ENCODE measurements at regions not wholly inside any gene's neighbourhood (a gene's known extent, or its start where the extent isn't known, plus 50 kb on each side); places are given as distances from the start of the nearest gene placed in this dataset.

DNA sequence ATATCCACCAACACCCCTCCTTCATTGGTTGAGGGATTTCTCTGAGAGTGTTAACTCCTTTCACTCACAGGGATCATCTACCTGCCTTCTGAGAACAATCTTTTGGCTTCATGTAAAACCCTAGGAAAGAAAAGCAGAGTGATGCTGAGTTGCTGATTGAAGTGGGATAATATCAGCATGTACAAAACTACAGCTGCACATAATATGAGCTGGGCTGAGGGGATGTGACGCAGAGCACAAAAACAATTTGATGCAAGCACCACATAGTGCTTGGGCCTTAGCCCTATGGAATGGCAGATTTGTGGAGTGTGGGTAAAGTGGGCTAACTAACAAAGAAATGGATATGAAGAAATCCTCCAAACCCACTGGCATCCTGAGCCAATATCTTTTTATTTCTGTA lies 267.6 kb upstream of the KCNH8 start:
- no peak for DNase-seq

DNA sequence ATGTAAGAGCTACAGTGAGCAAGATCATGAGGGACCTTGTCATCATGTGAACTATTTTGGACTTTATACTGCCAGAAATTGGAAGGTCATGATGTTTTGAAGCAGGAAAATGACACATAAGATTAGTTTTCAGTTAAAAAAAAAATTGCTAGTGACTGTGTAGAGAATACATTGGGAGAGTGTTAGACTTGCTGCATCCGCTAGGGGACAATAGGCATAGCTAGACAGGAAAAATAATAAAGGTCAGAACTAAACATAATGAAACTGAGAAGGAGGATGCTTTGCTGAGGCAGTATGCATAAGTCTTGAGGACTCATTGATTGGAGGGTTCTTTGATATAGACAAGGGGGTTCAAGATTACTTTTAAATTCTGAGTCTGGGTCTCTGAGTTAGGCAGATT lies 275.8 kb upstream of the KCNH8 start:
- DNase-seq, result no peak

DNA sequence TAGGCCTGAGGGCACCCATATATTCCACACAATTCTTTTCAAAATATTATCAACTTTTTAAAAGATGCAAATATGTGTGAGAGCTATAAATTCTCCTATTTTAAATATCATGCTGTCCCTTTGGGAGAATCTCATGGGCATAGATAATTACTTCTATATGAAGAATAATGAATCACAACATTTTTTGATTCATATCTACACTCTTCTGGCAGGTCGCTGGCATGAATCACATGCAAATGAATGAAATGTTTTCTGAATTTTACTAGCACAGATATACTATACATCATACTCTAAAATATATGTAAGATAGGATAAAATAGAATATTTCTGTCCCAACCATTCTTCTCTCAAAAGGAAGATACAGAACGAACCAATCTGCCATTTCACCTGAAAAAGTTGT lies 277.7 kb upstream of the KCNH8 start:
- no peak for DNase-seq

DNA sequence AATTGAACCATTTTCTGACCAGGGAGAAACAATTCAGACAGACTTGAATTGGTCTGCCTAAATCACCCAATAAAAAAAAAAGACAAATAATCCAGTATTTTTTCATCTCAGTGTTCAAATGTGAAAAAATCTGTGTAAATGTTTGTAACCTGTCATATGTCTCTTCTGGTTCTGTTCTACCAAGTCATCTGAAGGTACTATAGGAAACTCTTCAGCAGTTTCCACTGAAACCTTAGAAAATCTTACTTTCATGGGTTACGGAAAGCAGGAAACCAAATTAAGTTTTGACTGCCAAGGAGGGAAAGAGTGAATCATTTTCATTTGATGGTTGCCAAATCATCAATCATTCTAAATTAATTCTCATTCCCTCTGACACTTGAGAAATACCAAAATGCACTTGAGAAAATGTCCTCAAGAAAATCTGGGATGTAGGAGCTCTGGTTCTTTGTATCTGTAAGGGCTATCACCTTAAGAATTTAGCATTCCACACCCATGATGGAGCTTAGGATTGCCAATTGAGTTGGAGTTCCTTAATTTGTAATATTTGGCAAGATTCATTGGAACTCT lies 278.2 kb upstream of the KCNH8 start:
- no peak for DNase-seq

DNA sequence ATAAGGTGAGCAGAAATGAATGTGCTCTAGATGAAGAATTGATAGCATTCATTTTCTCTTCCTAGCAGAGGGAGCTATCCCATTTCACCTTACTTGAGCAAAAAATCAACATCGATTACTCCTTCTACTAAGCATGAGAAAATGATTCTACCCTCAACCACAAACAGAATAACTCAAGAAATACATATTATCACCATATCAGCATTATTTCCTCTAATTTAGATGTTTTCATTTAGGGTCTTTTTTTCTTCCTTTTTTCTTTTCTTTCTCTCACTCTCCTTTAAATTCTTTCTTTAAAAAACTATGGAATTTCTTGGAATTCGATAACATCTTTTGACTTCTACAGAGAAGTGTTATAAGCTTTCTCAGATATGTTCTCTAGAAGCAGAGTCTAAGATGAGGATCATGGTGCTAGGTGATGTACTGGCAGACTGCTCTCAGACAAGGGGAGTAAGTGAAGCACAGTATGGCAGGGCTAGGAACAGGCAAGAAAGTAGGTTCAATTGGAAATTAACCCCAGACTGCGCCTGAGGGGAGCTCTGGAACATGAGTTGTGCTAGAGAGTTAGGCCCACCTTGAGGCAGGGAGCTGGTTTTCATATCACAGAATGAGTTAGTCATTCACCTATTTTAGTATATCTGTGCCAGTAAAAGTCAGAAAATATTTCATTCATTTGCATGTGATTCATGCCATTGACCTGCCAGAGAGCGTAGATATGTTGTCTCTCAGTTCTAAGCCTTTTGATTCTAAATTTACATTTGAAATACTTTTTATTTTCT lies 279.2 kb upstream of the KCNH8 start:
- DNase-seq, result no peak

DNA sequence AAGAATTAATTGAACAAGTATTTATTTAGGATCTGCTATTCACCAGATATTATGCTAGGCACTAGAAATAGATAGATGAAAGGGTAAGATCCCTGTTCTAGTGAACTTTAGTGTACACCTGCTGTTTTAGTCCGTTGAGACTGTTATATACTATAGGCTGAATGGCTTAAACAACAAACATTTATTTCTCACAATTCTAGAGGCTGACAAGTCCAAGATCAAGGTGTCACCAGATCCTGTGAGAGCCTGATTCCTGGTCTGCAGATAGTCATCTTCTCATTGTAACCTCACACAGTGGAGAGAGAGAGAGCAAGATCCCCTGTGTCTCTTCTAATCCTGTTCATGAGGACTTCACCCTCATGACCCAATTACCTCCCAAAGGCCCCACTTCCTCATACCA lies 281.4 kb upstream of the KCNH8 start:
- DNase-seq, result no peak

DNA sequence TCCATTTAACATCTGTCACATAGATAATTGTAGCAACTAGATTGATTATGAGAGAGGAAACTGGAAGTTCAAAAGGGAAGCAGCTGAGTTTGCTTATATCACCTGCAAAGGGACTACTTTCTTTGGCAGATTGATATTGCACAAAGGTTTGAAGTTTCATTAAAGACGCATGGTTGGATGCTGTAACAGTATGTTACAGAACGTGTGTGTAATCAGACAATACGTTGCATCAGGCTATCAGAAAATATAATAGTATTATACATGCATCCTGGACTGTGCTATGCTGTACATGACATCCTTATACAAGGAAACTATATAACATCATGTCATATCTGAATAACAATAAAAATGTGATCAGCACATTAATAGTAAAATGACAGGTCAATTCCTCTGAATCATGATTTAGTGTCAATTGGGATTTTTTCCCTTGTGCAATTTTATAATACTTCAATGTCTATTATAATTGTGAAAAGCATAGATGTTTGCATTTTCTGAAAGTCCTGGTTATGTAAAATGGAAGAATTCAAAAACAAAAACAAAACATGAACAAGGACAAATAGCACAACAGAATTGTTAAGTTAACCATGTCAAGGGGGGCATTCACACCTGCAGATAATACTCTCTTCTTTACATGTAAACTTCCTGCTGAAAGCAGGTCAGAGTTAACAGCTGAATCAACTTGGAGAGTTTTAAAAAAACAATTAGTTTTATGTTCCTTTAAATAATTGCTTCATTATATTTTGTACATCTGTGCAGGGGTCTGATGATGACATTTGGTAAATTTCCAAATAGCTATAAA lies 283.2 kb upstream of the KCNH8 start:
- no peak for DNase-seq

DNA sequence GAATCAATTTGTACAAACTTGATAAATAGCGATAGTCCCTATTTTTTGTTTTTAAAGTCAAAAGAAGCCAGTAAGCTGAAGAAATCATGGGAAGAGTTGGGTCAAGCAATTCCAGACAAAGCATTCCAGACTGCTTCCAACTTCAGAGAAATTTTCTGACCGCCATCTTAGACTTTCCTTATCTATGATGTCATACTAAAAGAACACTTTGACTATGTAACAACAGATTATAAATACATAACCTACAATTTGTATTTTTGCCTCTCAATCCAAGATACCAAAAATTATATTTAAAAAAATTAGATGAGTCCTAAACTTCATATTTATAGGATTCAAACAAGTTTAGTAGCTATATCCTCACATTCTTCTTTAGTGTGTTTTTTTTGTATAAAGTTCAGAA lies 286.2 kb upstream of the KCNH8 start:
- no peak for DNase-seq

DNA sequence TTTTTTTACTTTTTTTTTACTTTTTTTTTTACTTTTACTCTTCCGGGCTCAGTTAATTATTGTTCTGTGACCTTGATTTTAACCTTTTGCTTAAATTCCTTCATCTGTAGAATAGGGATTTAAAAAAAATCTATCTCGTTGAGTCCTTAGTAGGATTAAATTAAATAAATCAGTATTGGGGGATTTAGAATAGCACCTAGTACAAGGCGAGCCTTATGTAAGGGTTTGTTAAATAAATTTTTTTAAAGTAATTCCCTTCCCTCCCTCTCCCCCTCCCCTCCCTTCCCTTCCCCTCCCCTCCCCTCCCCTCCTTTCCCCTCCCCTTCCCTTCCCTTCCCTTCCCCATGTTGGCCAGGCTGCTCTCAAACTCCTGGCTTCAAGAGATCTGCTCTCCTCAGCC lies 287.2 kb upstream of the KCNH8 start:
- DNase-seq, result no peak

DNA sequence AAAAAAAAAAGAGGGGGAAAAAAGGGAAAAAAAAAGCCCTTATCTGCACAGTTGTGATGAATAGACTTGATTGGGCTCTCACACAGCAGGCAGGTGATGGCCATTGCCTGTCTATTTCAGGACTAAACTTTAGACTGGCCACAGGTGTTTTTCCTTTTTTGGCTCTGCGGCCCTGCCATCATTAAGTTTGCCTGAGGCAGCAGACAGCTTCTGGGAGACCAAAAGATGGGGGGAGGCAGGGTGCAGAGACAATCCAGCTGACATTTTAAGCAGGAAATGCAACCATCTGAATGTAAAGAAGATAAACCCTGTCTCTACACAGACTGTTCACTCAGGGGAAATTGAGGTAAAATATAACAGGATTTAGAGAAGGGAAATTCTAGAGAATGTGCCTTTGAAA lies 295.0 kb upstream of the KCNH8 start:
- no peak for DNase-seq

DNA sequence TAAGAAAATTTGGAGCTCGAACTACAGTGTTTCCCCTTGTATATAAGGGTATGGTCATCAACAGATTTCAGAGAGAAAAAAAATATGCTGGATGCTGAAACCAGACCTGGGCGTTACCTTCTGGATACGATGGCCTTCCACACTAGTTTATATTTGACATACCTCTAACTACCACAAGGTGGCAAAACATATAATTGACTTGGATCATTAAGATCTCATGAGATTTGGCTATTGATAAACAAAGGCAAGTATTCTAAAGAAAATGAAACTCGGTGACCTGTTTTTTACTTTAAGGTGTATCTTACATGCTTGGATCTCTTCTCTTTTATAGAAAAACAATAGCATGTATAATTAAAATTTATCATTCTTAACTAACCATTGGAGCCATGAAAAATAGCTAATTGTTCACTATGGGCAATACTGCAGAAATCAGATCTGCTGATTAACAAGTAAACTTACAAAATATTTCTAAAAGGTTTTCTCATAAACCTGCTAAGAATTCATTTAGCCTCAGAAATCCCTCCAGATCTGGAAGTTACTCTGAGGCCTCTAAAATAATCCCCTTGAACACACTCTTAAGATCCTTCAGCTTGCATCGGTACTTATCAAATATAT lies 300.6 kb upstream of the KCNH8 start:
- peak; percentile 11 for DNase-seq

DNA sequence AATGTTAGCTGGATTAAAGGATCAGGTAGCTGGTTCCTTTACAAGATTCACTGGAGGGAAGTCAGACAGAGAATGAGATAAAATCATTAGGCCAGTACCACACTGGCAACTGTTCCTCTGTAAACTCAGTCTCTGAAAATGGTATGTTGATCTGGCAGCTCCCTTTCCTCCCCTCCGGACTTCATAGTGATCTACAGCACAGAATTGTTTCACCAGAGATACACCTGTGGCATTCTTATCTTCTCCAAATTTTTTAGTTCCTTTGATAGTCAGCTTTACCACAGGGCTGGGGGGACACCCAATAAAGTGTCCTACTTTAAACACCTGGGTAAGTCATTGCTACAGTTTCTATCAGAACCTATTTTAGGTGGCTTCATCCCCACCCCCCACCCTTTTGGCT lies 304.3 kb upstream of the KCNH8 start:
- DNase-seq, result no peak

DNA sequence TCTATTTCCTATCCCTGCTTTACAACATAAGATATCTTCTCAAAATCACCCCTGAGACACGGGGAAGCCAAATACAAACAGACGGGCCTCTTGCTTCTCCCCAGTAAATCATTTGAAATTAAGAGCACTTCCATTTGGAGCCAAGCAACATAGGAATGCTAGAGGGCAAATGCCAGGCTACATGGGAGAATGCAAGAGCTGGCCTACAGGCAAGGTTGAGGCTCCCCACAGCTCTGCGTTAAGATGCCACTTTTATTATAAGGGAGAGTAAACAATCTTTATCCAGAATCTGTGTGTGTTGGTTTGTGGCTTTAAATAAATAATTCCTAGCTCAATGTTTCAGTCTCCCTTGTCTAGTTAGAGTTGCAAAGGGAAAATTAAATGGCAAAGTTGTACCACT lies 305.1 kb upstream of the KCNH8 start:
- DNase-seq, result no peak

DNA sequence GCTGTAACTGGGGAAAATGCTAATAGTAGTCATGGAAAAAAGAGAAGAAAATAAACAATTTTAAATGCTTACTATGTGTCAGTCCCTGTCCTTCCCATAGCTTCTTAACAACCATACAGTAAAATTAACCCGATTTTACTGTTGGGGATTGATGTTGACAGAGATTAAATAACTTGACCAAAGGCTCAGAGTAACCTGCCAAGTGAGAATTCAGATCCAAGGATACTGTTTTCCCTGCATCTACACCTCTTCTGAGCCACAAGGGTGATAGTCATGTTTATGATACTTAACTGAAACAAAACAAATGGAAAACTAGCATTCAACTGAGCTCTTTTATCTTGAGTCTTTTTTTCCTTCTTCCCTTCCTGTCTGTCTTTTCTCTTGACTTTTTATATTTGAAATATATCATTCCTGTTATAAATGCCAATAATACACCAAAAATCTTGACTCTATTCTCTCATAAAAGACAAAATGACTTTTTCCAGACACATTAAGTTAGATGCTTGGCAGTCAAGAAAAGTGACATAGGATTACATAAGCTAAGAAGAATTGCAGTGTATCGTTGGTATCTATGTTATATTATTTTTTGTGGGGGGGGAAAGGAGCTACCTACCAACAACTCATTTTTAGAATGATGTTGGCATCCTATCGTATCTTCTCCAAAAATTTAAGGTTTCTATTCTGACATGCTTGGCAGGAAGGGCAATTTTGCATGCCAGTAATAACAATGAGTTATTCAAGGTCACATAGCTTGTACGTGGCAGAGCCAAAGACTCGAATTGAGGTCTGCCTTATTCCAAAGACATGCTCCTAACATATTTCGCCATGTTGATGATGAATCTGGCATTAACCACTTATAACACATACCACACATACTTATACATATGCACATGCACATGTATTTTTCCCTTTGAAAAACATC lies 306.6 kb upstream of the KCNH8 start:
- no peak for DNase-seq

DNA sequence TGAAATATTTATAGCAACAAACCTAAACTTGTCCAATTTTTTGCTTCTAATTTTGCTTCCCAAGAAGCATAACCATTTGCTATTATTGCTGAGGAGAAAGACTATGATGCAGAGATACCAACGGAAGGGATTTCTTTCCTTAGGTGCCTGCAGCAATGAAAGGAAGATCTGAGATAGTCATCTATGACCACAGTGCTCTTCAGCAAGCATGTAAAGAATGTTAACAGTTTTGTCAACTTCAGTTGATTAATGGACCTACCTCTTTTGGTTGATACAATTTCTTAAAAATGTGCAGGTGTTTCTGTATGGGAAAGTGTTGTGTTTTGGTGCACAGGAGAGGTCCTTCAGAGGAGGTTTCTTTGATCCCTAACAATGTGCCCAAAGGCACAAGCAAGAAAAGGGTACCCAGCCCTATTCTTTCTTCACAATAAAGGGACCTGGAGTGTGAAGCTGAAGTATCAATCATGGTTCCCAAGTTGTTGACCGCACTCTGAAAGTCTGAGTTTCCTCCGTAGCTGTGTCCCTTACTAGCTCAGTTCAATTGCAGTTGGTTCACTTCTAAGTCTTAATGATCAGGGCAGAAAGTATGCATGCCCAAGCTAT lies 307.7 kb upstream of the KCNH8 start:
- no peak for DNase-seq

DNA sequence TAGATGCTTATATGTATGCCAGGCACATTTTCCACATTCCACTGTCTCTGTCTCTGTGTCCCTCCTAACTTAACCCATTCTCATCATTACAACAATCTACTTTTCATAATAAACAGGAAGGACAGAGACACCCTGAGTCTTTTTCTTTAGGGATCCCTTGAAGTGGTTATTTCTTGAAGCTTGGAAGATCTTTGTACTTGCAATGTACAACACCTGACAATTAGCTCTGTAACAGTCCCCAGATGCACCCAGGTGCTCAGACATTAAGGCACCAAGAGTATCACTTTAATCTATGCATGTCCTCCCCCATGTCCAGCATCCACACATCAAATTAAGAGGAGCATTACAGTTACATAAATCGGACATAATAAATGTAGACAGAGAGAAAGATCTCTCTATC lies 309.6 kb upstream of the KCNH8 start:
- no peak for DNase-seq

DNA sequence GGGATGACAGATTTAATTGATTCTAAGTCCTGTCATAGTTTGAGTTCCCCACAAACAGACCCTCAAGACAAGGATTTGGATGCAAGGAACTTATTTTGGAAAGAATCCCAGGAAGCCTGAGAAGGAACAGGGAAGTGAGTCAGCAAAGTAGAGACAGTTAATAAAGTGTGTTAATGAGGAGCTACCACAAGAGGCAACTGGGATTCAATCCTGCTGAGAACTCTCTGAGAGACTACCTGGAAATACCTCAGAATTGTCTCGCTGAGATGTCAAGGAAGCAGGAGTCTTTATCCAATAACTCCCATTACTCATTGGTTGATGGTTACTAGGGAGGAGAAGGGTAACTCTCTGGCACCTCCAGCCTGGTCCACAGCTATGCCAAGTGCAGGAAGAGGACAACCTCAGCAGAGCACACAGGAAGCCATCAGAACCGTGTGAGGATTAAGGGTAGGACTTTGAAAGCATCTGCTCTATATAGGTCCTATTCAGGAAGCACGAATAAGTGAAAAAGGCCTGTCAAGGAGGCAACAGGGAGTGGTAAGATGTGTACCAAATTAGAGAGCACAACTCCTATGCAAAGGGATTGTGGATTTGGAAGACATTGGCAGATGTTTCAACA lies 311.1 kb upstream of the KCNH8 start:
- no peak for DNase-seq

DNA sequence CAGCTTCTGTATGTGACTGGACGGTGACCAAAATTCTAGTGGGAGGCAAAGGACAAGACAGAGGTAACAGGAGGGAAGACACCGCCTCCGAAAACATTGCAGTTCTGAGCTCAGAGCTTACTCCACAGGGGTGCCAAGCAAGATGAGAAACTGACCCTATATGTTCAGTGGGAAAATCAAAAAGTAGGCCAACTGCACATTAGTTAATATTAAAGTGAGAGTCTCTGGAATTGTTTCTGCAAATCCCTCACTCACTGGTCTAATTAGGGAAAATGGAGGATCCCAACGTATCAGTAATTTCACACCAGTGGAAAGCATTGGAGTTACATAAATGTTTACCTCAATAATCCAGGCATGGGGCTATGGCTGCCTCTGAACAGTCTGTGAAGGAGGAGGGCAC lies 313.3 kb upstream of the KCNH8 start:
- no peak for DNase-seq

DNA sequence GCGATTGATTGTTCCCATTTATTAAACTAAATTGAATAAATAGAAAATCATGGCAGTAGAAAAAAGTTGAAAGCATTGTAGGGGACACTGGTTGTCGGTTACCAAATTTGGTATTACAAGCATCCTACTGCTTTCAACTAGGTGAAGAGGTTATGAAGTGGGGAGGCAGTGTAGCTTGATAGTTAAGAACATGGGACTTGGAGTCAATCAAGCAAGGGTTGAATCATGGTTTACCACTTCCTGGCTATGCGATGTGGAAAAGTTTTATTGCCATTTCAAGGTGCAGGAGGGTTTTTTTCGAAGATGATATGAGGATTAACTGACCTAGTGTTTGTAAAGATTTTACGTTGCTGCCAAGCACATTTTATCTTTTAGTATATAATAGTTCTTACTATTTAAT lies 318.2 kb upstream of the KCNH8 start:
- DNase-seq, result no peak

DNA sequence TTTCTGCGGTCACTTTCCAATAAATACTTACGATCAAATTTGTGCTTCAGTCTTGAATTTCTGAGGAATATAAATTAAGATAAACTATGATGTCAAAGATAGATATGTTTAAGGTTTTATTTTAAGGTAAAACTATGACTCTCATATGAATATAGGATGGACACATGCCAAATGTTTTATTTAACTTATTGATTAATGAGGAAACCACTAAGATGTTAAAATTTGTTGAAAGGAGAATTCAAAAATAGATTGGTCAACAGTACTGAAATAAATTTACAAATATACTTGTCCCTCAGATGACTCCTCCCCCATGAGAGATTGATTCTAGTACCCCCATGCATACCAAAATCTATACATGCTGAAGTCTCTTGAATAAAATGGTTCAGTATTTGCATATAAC lies 319.7 kb upstream of the KCNH8 start:
- DNase-seq, result no peak

DNA sequence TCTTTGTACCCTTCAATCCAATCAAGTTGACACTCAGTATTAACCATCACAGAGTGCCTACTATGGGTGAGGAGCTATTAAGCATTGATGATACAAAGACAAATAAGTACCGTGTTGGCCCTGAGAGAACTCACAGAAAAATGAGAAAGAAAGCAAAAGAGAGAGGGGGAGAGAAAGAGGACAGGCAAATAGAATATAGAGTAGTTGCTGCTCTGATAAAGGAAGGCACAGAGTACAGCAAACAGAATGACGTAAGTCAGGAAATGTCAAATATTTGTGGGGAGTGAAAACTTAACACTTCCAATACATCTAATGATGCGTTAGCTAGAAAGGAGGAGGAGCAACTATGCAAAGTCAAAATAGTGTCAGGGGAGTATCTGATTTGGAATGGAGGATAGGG lies 320.6 kb upstream of the KCNH8 start:
- no peak for DNase-seq

DNA sequence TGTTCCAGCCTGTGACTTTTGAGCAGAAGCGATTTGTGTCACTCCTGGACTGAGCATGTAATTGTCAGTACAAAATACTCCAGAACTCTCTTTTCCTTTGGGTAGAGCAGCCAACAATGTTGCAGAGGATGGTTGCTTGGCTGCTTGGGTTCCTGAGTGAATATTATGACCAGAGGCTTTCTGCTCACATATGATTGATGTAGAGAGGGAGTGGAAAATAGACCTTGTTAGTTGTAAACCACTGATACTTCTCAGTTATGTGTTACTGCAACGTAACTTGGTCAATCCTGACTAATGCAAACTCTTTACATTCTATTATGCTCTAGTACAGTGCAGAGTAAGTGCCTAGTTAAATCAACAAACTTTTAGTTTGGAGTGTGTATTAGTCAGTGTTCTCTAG lies 322.6 kb upstream of the KCNH8 start:
- DNase-seq, result no peak
